ENCODE measurements at regions not wholly inside any gene's neighbourhood (a gene's known extent, or its start where the extent isn't known, plus 50 kb on each side); places are given as distances from the start of the nearest gene placed in this dataset.

- DNase-seq (ENCODE audit: low read depth), result no peak
These were observed 953.5 kb upstream of the INTU start for GRCh38 chr4:126679303-126679702.

GRCh38 chr4:126682250-126682649 lies 950.5 kb upstream of the INTU start:
- DNase-seq (ENCODE audit: low read depth), result no peak

DNA sequence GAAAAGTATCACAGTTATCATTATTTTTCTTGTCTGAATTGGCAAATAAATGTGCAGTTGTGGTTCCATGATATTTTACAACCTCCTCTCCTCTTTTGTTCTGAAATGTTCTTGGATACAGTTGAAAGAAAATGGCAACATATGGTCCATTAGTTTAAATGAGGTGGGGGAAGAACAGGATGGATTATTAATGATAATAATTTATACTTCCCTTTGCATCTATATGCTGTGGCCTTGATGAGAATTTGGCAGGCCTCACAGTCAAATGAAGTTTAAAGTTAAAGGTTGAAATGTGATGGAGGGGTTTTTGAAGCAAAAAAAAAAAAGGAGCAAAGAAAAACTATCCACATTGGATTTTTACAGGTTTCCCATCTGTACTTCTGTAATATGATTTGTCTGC lies 946.3 kb upstream of the INTU start:
- DNase-seq (ENCODE audit: low read depth), result no peak

GRCh38 chr4:126687655-126688358 lies 945.0 kb upstream of the INTU start:
- no peak for DNase-seq (ENCODE audit: low read depth)

GRCh38 chr4:126691797-126692196 lies 941.0 kb upstream of the INTU start:
- no peak for DNase-seq (ENCODE audit: low read depth)

GRCh38 chr4:126697748-126698147 lies 935.0 kb upstream of the INTU start:
- DNase-seq (ENCODE audit: low read depth), result no peak

GRCh38 chr4:126698224-126698623 lies 934.5 kb upstream of the INTU start:
- DNase-seq (ENCODE audit: low read depth), result no peak

GRCh38 chr4:126701756-126702155 lies 931.0 kb upstream of the INTU start:
- no peak for DNase-seq (ENCODE audit: low read depth)

- no peak for DNase-seq (ENCODE audit: low read depth)
These were observed 930.0 kb upstream of the INTU start for GRCh38 chr4:126702747-126703146.

DNA sequence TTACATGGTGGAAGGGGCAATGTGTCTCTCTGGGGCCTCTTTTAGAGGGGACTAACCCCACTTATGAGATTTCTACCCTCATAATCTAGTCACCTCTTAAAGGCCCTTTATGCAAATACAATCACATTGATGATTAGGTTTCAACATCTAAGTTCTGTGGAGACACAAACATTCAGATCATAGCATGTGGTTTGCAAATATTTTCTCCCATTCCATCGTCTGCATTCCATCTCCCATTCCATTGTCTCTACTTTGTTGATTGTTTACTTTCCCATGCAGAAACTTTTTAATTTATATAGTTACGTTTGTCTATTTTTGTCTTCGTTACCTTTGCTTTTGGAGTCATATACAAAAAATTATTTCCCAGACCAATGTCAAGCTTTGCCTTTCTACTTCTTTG lies 927.5 kb upstream of the INTU start:
- no peak for DNase-seq (ENCODE audit: low read depth)

DNA sequence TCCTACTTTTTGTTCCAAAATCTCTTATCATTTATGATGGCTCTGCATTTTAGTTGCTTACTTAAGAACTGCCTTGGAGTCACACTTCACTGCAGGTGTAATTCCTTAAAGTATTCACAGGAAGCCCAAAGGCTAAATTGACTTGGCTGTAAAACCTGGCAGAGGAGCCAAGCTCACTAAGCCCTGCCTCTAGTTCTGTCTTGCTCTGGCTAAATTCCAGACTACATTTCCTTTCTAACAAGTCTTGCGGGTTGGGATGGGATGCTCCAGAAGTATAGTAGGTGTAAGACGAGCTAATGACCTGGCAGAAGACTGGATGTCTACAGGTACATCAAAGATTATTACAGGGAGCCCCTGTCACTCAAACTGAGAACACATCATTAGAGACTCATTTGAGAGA lies 924.0 kb upstream of the INTU start:
- no peak for DNase-seq (ENCODE audit: low read depth)

DNA sequence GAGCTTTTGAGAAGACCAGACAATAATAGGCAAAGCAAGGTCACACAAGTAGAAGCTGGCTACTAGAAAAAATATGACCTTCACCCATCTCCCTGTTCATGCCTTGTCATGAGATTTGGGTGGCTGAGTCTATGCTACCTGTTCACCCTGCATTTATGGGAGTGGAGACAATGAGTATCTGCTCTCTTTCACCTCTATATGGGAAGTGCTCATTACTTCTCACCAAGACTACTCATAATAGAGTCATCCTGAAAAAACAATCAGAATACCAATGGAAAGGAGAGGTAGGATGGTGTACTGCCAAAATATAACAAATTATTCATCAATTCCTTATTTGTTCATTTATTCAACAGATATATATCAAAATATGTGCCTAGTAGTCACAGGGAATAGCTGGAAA lies 921.8 kb upstream of the INTU start:
- DNase-seq (ENCODE audit: low read depth), result no peak

DNA sequence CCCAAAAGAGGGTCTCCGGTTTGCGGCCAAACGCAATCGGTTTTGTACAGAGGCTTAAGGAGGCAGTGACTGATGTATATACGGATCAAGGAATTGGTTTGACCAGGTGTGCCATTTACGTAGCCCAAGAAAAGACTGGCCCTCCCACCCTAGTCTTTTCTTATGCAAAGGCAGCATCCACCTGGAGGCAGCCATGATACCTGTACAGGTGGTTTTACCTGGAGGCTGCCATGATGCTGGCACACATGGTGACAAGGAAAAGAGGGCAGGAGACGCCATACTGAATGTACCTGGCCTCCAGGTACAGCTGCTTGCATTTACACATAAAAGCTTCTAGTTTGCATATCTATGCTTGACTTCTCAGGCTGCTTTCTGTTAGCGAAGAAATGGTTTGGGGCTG lies 917.7 kb upstream of the INTU start:
- no peak for DNase-seq (ENCODE audit: low read depth)

GRCh38 chr4:126715681-126716080 lies 917.1 kb upstream of the INTU start:
- no peak for DNase-seq (ENCODE audit: low read depth)

DNA sequence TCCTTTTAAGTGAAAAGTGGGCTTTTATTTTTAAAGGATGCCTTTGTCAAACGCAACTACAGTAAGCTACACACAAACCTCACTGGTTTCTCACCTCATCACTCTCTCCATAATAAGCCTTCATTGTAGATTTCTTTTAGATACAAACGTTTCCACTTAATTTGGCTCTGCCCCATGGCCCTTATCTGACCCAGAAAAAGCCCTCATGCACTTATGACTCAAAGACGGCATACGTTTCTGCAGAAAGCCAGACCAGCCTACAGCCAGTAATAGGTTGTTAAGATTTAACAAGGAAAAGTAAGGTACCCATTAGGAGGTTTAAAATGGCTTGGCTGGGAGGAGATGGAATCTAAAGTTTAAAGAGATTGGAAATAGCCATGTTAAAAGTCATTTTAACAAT lies 914.6 kb upstream of the INTU start:
- no peak for DNase-seq (ENCODE audit: low read depth)

GRCh38 chr4:126719852-126720251 lies 912.9 kb upstream of the INTU start:
- no peak for DNase-seq (ENCODE audit: low read depth)

DNA sequence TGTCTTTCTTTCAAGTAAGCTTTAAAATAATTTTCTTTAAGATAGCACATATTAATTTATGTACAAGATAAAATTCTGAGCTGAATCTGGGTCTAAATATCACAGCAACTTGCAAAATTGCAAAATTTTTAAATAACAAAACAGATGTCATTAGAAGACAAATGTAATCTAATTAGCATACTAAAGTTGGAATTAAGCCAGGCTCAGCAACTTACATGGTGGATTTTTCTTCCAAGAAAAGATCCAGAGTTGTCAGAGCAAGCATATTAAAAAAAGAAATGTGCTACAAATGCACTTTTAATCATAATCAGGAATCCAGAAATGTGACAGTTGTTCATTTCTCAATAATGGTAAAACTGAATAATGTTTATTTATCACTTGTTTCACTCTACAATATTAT lies 906.9 kb upstream of the INTU start:
- DNase-seq (ENCODE audit: low read depth), result no peak

DNA sequence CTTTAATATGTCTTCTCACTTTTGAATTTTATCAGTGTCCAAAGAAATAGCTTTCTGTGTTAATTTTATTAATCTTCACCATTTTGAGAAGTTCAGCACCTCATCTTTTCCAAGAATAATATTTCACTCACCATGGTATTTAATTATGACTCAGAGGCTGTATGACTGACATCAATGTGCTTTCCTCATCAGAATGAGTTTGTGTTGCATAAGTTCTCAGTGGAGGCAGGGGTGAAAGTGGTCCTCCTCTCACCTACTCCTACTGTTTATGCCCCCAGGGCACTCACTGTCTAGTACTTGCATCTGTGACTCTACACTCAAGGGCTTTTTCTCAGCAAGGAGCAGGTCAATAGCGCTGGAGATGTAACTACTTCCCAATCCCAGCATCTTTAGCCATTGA lies 905.3 kb upstream of the INTU start:
- no peak for DNase-seq (ENCODE audit: low read depth)

GRCh38 chr4:126731062-126731461 lies 901.7 kb upstream of the INTU start:
- DNase-seq (ENCODE audit: low read depth), result no peak

GRCh38 chr4:126733301-126733700 lies 899.5 kb upstream of the INTU start:
- DNase-seq (ENCODE audit: low read depth), result no peak

GRCh38 chr4:126734465-126734864 lies 898.3 kb upstream of the INTU start:
- no peak for DNase-seq (ENCODE audit: low read depth)

DNA sequence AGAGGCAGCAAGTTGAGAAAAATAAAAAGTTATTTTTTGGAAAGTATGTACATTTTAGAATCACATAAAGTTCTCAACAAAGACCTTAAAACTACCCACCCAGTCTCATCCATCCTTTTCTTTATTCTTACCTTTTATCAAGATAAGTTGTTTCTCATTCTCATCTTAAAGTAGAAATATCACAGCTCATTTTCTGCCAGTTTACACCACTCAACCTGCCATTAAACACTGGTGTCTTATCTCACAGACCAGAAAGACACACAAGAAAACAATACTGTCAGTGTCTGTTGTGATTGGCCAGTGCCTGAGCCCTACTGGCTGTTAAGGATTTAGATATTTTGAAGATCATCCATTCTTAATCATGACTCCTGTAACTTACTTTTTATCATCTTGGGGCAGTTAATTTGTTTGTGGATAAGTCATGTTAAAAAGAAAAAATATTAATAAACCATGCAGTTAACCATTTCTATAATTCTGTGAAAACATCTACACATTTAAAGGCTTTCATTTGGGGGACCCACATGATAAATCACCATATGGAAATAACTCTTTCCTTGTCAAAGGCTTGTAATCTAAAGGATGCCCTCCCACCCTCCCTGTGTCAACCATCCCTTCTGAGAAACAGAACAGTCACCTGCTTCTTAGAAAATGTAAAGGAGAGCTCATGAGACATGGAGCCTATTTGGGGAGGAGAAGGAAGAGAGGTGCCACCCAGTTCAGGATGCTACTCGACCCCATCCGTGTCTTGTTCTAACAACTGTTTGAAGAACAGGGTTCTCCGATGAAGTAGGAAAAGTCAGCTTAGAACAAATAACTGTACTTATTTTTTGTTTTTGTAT lies 897.2 kb upstream of the INTU start:
- no peak for DNase-seq (ENCODE audit: low read depth)

GRCh38 chr4:126736133-126736518 lies 896.6 kb upstream of the INTU start:
- no peak for DNase-seq (ENCODE audit: low read depth)

Measured in activated T-cell treated with anti-CD3 and anti-CD28 coated beads for 24 hours (primary cell).